ENCODE measurements at regions not wholly inside any gene's neighbourhood (a gene's known extent, or its start where the extent isn't known, plus 50 kb on each side); places are given as distances from the start of the nearest gene placed in this dataset.

DNA sequence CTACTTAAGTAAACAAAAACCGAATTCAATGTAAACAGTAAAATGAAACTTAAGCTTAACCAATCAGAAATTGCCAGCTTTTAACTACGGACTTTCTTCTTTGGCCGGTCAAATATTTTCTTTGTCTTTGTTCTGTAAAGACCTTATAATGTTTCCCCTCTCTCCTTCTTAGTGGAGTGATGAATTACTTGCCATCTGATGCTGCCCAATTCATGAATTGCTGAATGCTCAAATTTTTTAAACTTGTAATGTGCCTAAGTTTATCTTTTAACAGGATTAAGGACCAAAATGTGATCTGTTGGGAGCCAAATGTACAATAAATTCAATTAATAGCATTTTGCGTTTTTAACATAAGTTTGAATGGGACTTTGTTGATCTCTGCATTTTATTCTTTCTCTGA, 345.8 kb upstream of the CBLB start:
- no peak for DNase-seq (ENCODE audit: low read depth in 2 of 2)

DNA sequence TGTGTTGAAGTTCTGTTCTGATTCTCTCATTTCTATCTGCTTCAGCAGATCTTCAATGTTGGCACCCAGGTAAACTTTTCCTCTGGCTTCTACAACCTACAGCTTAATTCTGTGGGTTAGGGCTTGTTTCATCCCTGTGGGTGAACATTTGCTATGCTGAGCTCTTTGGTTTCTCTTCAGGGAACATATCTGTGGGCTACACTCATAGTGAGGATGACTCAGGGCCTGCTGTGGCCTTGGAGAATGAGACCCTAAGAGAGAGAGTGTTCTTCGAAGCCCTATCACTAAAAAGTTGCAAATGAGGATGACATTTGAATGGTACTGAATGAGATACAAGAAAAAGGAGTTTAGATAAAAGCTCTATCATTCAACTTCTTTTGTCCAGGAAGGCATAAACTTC, 346.2 kb upstream of the CBLB start:
- DNase-seq (ENCODE audit: low read depth in 2 of 2): peak; percentile 19 to 31

- DNase-seq (ENCODE audit: low read depth in 2 of 2): no peak
These were observed 348.9 kb upstream of the CBLB start for GRCh38 chr3:106217745-106218144.

- DNase-seq (ENCODE audit: low read depth in 2 of 2): no peak
These were observed 358.3 kb upstream of the CBLB start for GRCh38 chr3:106227068-106227467.

DNA sequence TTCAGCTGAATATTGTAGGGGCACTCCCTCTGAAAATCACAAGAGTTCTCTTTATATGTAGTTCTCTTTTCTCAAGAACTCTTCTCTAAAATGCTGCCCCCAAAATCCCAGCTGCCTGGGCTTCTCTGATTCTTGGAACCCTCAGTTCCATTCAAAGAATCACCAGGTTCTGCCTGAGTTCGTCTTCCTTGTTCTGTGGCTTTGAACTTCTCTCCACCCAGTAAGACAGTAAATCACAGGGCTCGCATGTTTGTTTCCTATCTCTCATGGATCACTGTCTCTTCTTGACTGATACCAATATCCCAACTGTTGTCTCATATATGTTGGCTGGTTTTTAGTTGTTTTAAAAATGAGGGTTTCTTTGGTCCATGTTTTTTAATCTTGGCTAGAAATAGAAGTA, 359.5 kb upstream of the CBLB start:
- no peak for DNase-seq (ENCODE audit: low read depth in 2 of 2)

DNA sequence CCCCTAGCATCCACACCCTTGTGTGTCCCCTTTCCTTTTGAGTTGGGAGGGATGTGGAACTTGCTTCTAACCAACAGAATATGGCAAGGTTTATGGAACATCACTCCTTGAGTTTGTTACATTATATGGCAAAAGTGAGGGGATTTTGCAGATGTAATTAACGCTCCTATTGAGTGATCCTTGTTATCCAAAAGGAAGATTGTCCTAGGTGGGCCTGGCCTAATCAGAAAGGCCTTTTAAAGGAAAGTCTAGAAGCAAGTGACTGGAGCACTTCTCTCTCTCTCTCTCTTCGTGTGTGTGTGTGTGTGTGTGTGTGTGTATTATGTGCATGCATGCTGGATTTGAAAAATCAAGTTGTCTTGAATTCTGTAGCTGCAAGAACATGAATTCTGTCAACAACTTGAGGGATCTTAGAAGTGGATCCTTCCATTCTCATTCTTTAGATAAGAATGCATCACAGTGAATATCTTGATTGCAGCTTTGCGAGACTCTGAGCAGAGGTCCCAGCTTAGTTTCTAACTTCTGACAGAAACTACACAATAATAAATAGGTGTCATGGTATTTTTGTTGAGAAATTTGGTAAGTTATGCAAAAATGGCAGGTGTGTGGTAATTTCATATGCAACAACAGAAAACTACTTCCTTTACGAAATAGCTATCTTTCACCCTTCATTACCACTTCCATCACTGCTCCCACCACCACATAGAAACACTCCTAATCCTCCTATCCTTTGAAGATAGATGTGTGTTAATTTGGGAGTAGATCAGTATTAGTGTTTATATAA, 360.9 kb upstream of the CBLB start:
- no peak for DNase-seq (ENCODE audit: low read depth in 2 of 2)

- DNase-seq (ENCODE audit: low read depth in 2 of 2): no peak
These were observed 362.3 kb upstream of the CBLB start for GRCh38 chr3:106231086-106231485.

GRCh38 chr3:106232956-106233355, 364.1 kb upstream of the CBLB start:
- DNase-seq (ENCODE audit: low read depth in 2 of 2): no peak

DNA sequence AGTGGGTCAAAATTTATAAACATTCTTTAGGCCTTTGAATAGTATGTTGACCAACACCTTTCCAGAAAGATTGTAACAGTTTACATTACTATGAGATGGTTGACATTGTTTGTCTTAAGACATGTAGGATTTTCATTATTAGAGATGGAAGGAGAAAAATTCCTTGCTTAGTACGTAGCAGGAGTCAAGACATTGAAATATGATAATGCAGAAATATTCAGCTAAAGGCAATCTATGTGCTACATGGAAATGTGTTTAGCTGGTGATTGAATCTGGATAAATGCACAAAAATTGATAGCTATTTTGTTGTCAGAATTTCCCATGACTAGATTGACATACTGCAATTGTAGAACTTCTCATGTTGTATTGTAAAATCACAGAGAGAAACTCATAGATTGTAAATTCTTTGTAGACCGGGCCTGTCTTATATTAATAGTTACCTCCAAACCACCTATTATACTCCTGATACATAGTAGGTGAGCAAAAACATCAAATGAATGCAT, 370.4 kb upstream of the CBLB start:
- no peak for DNase-seq (ENCODE audit: low read depth in 2 of 2)

DNA sequence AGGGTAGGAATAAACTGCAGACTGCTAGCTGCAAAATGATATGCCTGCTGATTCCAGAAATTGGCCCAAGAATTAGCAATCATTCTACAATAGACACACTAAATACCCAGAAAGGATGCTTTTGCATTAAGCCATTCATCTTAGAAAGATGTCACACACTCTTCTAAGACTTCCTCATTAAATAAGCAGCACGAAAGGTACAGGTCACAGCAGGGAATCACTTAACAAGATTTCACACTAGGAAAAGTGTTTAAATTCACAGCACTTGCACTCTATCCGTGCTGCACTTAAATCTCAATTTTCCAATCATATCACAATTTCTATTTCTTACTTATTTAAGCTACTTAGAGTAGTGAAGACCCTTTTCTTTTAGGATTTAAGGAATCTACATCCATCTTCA, 372.8 kb upstream of the CBLB start:
- DNase-seq (ENCODE audit: low read depth in 2 of 2): no peak

DNA sequence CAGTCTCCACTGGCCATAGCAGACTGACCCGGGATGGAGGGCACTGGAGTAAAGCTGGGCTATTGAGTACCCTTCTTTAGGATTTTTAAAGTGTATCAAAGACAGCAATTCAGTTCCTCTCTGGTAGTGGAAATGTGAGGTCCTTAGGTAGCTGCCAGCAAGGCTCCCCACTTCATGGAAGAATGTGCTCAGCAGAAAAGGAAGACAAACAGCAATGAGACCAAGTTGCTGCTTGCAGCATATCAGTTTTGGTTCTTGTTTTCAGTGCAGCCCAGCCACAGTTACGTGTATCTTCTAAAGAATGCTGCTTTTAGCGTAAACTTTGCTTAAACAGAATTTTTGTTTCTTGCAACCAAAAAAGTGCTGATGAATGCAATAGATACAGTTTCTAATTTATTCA, 374.0 kb upstream of the CBLB start:
- DNase-seq (ENCODE audit: low read depth in 2 of 2): no peak

DNA sequence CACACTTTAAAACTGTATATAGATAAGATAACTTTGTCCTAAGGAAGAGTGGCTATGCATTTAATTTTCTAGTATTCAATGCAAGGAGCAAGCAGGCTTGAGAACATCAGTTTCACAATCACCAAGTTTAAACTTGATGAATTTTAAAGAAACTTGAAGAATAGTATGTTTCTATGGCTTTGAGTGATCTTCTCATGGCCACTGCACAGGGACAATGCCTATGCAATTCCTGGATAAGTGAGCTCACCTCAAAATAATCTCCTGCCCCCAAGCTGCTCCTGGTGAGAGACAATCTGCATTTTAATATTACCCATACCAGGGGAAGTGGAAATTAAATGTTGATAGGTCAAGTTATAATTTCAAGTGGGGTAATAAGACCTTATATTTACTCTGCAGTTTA, 376.6 kb upstream of the CBLB start:
- DNase-seq (ENCODE audit: low read depth in 2 of 2): no peak

DNA sequence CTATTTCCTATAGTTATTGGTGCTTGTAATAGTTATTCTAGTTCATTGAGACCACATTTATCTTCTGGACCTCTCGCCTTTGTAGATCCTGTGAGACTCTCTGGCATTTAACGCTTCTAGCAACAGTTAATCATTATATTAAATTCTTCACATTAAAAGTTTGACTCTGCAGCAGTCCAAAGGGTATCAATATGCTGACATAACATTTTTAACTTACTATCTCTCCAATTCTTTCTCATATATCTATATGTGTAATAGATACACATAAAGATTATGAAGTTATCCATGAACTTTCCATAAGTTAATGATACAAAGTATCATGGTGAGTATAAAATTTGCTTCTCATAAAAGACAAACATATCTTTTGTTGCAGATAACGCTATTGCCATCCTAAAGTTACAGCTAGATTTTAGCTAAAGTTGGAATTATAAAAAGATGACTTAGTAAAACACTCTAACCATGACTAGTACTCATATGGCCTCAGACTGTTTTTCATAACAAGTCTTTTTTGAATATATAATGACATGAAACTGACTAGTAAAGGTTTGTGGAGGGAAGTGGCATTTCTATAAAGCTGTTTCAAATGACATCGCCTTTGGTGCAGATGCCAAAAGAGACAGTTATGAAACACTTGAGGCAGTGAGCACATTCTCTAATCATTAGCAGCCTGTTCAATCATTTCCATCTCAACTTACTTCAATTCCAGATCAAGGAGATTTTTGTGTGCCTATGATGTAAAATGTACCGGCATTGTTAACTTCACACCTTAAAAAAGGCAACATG, 379.3 kb upstream of the CBLB start:
- no peak for DNase-seq (ENCODE audit: low read depth in 2 of 2)

DNA sequence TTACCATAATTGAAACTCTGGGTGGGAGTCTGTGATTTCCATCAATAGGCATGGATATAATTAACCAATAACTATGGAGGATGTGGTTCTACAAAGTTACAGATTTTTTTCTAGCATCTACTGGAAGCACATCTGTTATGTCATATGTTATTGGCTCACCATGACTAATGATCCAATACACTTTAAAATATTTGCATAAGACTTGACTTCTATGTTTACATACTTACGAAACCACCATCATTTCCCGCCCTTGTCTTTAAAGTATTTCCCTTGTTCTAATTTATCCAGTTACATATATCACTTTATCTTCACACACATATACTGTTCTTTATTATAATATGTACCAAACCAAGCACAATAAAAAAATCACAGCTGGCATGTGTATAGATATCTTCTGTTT, 380.3 kb upstream of the CBLB start:
- no peak for DNase-seq (ENCODE audit: low read depth in 2 of 2)

DNA sequence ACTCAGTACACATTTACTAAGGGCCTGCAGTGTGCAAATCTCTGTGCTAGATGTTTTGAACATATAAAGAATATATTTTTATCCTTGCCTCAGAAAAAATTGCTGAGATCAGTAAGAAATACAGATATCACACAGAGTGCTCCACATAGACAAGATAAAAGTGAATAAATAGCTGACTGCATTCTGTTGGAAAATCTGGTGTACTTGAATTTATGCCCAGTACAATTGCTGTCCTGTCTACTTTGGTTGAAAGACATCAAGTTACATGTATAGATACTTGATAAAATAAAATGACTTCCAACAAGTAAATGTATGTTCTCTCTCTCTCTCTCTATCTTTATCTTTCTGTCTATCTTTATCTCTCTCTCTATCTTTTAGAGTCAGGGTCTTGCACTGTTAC, 381.2 kb upstream of the CBLB start:
- no peak for DNase-seq (ENCODE audit: low read depth in 2 of 2)

GRCh38 chr3:106251160-106251892, 382.5 kb upstream of the CBLB start:
- no peak for DNase-seq (ENCODE audit: low read depth in 2 of 2)

DNA sequence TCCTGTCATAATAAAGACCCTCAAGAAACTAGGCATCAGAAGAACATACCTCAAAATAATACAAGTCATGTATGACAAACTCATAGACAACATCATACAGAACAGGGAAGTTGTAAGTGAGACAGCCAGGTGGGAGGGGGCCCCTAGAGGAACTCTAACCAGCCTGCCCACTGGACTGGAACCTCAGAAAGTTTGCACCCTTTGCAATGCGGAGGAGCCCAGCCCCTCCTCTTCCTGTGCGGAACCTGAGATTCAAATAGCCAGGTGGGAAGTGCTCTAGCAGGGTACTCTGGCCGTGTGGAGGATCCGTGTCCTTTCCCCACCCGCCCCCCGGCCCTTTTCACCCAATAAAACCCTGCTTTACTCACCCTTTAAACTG, 387.0 kb upstream of the CBLB start:
- DNase-seq (ENCODE audit: low read depth in 2 of 2): no peak

- no peak for DNase-seq (ENCODE audit: low read depth in 2 of 2)
These were observed 387.6 kb upstream of the CBLB start for GRCh38 chr3:106256249-106256957.

DNA sequence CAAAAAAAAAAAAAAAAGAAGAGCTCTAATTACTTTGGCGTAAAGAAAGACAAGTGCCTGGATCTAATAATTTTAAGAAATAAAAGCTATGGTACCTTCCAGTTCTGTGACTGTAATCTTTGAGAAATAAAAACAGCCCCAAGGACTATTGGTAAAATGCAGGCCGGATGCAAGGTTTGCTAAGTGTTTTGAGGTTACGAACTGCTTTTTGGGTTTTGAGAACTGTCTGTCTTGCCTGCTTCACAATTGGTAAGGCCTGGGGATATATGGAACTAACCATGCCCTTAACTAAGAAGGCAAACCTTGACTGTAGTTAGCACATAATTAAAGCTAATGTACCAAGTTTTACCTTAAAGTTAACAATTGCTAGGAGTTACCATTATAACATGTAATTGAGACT, 388.4 kb upstream of the CBLB start:
- DNase-seq (ENCODE audit: low read depth in 2 of 2): no peak

- DNase-seq (ENCODE audit: low read depth in 2 of 2): no peak
These were observed 392.6 kb upstream of the CBLB start for GRCh38 chr3:106261396-106261795.

- DNase-seq (ENCODE audit: low read depth in 2 of 2): no peak
These were observed 393.3 kb upstream of the CBLB start for GRCh38 chr3:106261915-106262683.
